Naive thymus-derived CD4-positive, alpha-beta T cell (primary cell): ENCODE measurements at regions not wholly inside any gene's neighbourhood (a gene's known extent, or its start where the extent isn't known, plus 50 kb on each side); places are given as distances from the start of the nearest gene placed in this dataset.
"Not testable (repeated sequence)": the region's sequence is repeated elsewhere in the genome, so short reads cannot be mapped to it uniquely, and the experiment has no call there.

Source experiments
- ATAC-seq: fragments of 150-1000 bp; cut with Tn5 transposase; 2 replicates; pipeline ENCODE4 v1.10.0; 2021; ENCODE audit warnings: mild to moderate bottlenecking, moderate library complexity
- CTCF ChIA-PET: fragments of 350-600 bp; sonication (Branson Sonifier 250); formaldehyde crosslinking; loops from one replicate; lab custom pipeline; 2021; ENCODE audit warnings: antibody characterized with exemption; lab: Charles Lee
- POLR2A ChIA-PET: fragments of 350-600 bp; sonication (Branson Sonifier 250); formaldehyde crosslinking; loops from one replicate; lab custom pipeline; 2021; ENCODE audit warnings: antibody characterized with exemption, inconsistent platforms; lab: Charles Lee
- DNase-seq, 9 donors: peaks; one replicate each; pipeline versions ENCODE4 v3.0.0 to v3.0.0-alpha.2; 2020 to 2022; ENCODE audit warnings: mixed read lengths in 1 of 9
- H3K27ac ChIP-seq: one replicate; pipeline ENCODE4 v1.7.0; 2013; ENCODE audit warnings: mild to moderate bottlenecking, low read depth, low read length, moderate library complexity
- H3K27me3 ChIP-seq, 2 donors: one replicate each; pipeline ENCODE4 v1.7.0; 2013; ENCODE audit warnings: low read length in 2 of 2, mild to moderate bottlenecking in 2 of 2, moderate library complexity in 2 of 2; ENCODE audit not compliant: control insufficient read depth in 2 of 2, insufficient read depth in 2 of 2
- H3K36me3 ChIP-seq, 3 experiments: 1 replicate in 2 of 3; 2 replicates in 1 of 3; pipeline ENCODE4 v1.7.0; 2013; ENCODE audit warnings: low read length in 3 of 3, mild to moderate bottlenecking in 3 of 3, moderate library complexity in 1 of 3; ENCODE audit not compliant: insufficient read depth in 3 of 3, control insufficient read depth in 2 of 3
- H3K4me1 ChIP-seq, 2 donors: one replicate each; pipeline ENCODE4 v1.7.0; 2013; ENCODE audit warnings: low read length in 2 of 2, mild to moderate bottlenecking in 2 of 2, moderate library complexity in 1 of 2; ENCODE audit not compliant: control insufficient read depth in 2 of 2, insufficient read depth in 2 of 2
- H3K4me3 ChIP-seq: 2 replicates; pipeline ENCODE4 v1.7.0; 2013; ENCODE audit warnings: mild to moderate bottlenecking, low read length
- H3K9me3 ChIP-seq, 3 experiments: 1 replicate in 2 of 3; 2 replicates in 1 of 3; pipeline ENCODE4 v1.7.0; 2013; ENCODE audit warnings: low read length in 3 of 3; ENCODE audit not compliant: control insufficient read depth in 2 of 3
- H3K27ac Mint-ChIP-seq, 9 donors: one replicate each; pipeline ENCODE4 v1.8.0; 2020 to 2022; ENCODE audit warnings: mixed read lengths in 9 of 9, mild to moderate bottlenecking in 8 of 9, moderate library complexity in 5 of 9, inconsistent platforms in 2 of 9
- H3K27me3 Mint-ChIP-seq, 5 donors: one replicate each; pipeline ENCODE4 v1.8.0; 2021 to 2022; ENCODE audit warnings: mixed read lengths in 5 of 5, mild to moderate bottlenecking in 1 of 5
- H3K36me3 Mint-ChIP-seq, 5 donors: one replicate each; pipeline ENCODE4 v1.8.0; 2020 to 2022; ENCODE audit warnings: mixed read lengths in 5 of 5, mild to moderate bottlenecking in 3 of 5, inconsistent platforms in 1 of 5
- H3K4me1 Mint-ChIP-seq, 7 donors: one replicate each; pipeline ENCODE4 v1.8.0; 2020 to 2022; ENCODE audit warnings: mixed read lengths in 7 of 7, mild to moderate bottlenecking in 3 of 7, inconsistent platforms in 1 of 7
- H3K4me3 Mint-ChIP-seq, 10 donors: one replicate each; pipeline ENCODE4 v1.8.0; 2020 to 2022; ENCODE audit warnings: mild to moderate bottlenecking in 10 of 10, mixed read lengths in 10 of 10, moderate library complexity in 6 of 10, inconsistent platforms in 2 of 10
- H3K9me3 Mint-ChIP-seq, 11 donors: one replicate each; pipeline ENCODE4 v1.8.0; 2020 to 2022; ENCODE audit warnings: mixed read lengths in 11 of 11, mild to moderate bottlenecking in 4 of 11, inconsistent platforms in 1 of 11, moderate library complexity in 1 of 11
- intact Hi-C, 2 donors: fragments of 100-400 bp; cut with micrococcal nuclease; formaldehyde crosslinking; loops; one replicate each; pipeline ENCODE4 v1.15.1; 2023

DNA sequence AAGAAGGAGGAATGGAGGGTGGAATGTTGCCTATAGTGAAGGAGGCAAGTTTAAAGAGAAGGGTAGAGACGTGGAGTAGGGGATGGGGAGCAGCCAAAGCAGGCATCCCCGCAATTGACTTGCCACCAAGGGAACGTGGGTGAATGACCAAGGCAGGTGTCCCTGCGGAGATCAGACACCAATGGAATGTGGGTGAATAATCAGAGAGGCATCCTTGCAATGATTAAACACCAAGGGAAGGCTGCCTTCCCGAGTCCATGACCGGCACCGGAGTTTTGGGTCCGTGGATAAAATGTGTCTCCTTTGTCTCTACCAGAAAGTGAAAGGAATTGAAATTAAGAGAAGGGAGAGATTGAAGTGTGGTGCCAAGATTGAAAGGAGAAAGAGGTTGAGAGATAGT, 61.9 kb upstream of the APP start:
- H3K36me3 ChIP-seq, POLR2A ChIA-PET, H3K9me3 ChIP-seq, H3K36me3 Mint-ChIP-seq, H3K27me3 Mint-ChIP-seq, H3K9me3 Mint-ChIP-seq, CTCF ChIA-PET, H3K4me3 ChIP-seq, H3K27ac ChIP-seq, H3K4me3 Mint-ChIP-seq, H3K4me1 Mint-ChIP-seq, H3K27ac Mint-ChIP-seq, ATAC-seq, DNase-seq, H3K4me1 ChIP-seq, intact Hi-C loops, H3K27me3 ChIP-seq: not testable (repeated sequence)

- H3K27me3 Mint-ChIP-seq: peaks cover 0 to 7% (median 0%) of the 10 kb centered on the region in 5 donors
- no peak overlapping the region for H3K27ac Mint-ChIP-seq
- Histone ChIP-seq H3K27me3 (no peaks in the 10 kb centered on the region), H3K36me3 (no peaks in the 10 kb centered on the region), H3K27ac (no peak overlapping the region), H3K9me3 (no peaks in the 10 kb centered on the region), H3K4me1 (no peaks in the 10 kb centered on the region), H3K4me3 (no peak overlapping the region)
- no peaks in the 10 kb centered on the region for H3K9me3 Mint-ChIP-seq
- CTCF ChIA-PET: no interaction called here
- DNase-seq (no peak), ATAC-seq (no peak)
- intact Hi-C loops: no loop called here
- H3K4me1 Mint-ChIP-seq: no peaks in the 10 kb centered on the region
- no peak overlapping the region for H3K4me3 Mint-ChIP-seq
- POLR2A ChIA-PET: no interaction called here
- H3K36me3 Mint-ChIP-seq: no peaks in the 10 kb centered on the region
Observed at GRCh38 chr21:26227130-26227529, 56.6 kb upstream of the APP start.

GRCh38 chr21:26226724-26227123, 56.2 kb upstream of the APP start:
- POLR2A ChIA-PET: no interaction called here
- CTCF ChIA-PET: no interaction called here
- no peak for DNase-seq
- no peak overlapping the region for H3K27ac Mint-ChIP-seq
- no peaks in the 10 kb centered on the region for H3K9me3 ChIP-seq
- no peaks in the 10 kb centered on the region for H3K36me3 ChIP-seq
- H3K4me3 ChIP-seq: no peak overlapping the region
- H3K36me3 Mint-ChIP-seq: no peaks in the 10 kb centered on the region
- no peaks in the 10 kb centered on the region for H3K4me1 ChIP-seq
- ATAC-seq: no peak
- intact Hi-C loops: no loop called here
- no peaks in the 10 kb centered on the region for H3K9me3 Mint-ChIP-seq
- no peak overlapping the region for H3K27ac ChIP-seq
- peaks cover 0 to 7% (median 0%) of the 10 kb centered on the region in 5 donors for H3K27me3 Mint-ChIP-seq
- no peaks in the 10 kb centered on the region for H3K4me1 Mint-ChIP-seq
- no peaks in the 10 kb centered on the region for H3K27me3 ChIP-seq
- no peak overlapping the region for H3K4me3 Mint-ChIP-seq

- Mint-ChIP-seq H3K4me1 (no peaks in the 10 kb centered on the region), H3K27ac (no peak overlapping the region), H3K36me3 (no peaks in the 10 kb centered on the region), H3K27me3 (peaks cover 0 to 10% (median 0%) of the 10 kb centered on the region in 5 donors), H3K4me3 (no peak overlapping the region), H3K9me3 (peaks cover 0 to 5% (median 0%) of the 10 kb centered on the region in 11 donors)
- DNase-seq: no peak
- Histone ChIP-seq H3K4me3 (no peak overlapping the region), H3K4me1 (no peaks in the 10 kb centered on the region), H3K27me3 (no peaks in the 10 kb centered on the region), H3K36me3 (no peaks in the 10 kb centered on the region), H3K27ac (no peak overlapping the region), H3K9me3 (no peaks in the 10 kb centered on the region)
- POLR2A ChIA-PET: no interaction called here
- ATAC-seq: no peak
- CTCF ChIA-PET: interaction anchor here (0.5 kb wide), 1 partner anchor 323 kb away, joined by 3 read pairs; no protein-coding TSS in a partner anchor
- intact Hi-C loops: no loop called here
Observed at GRCh38 chr21:26225046-26225445, 54.5 kb upstream of the APP start.

DNA sequence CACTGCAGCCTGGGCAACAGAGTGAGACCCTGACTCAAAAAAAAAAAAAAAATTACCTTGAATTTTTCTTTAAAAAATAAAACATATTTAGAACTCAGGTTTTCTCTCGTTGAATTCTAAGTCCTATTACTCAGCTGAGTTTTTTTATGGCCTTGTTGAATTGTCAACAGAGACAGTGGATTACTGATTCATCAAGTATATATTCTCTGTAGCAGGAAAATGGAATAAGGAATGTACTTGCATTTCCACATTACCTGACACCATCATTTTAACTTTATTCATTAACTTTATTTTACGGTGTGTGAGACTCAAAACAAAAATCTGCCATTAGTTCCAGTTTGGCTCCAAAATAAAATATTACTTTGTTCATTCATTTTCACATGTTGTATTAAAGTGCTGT, 53.8 kb upstream of the APP start:
- Mint-ChIP-seq H3K27me3 (peaks cover 0 to 10% (median 0%) of the 10 kb centered on the region in 5 donors), H3K4me1 (no peaks in the 10 kb centered on the region)
- CTCF ChIA-PET: no interaction called here

More for the DNA sequence above, 53.8 kb upstream of the APP start:
- no peaks in the 10 kb centered on the region for H3K36me3 ChIP-seq
- DNase-seq (no peak), ATAC-seq (no peak)
- no peak overlapping the region for H3K4me3 ChIP-seq
- Mint-ChIP-seq H3K27ac (no peak overlapping the region), H3K36me3 (no peaks in the 10 kb centered on the region), H3K9me3 (peaks cover 0 to 8% (median 0%) of the 10 kb centered on the region in 11 donors), H3K4me3 (no peak overlapping the region)
- intact Hi-C loops: no loop called here
- no peak overlapping the region for H3K27ac ChIP-seq
- H3K4me1 ChIP-seq: no peaks in the 10 kb centered on the region
- POLR2A ChIA-PET: no interaction called here
- no peaks in the 10 kb centered on the region for H3K9me3 ChIP-seq
- no peaks in the 10 kb centered on the region for H3K27me3 ChIP-seq
